ENCODE measurements at regions not wholly inside any gene's neighbourhood (a gene's known extent, or its start where the extent isn't known, plus 50 kb on each side); places are given as distances from the start of the nearest gene placed in this dataset.

- no peaks in the 10 kb centered on the region for H3K79me2 ChIP-seq (ENCODE audit: insufficient read depth, low read length)
- H3K4me1 ChIP-seq (ENCODE audit: insufficient read depth, low read length), result no peaks in the 10 kb centered on the region
- no peak overlapping the region for H2BK15ac ChIP-seq (ENCODE audit: low read depth, low read length)
- H3K9me3 ChIP-seq (ENCODE audit: control insufficient read depth, low read depth, low read length), result no peaks in the 10 kb centered on the region
- no peaks in the 10 kb centered on the region for H3K27me3 ChIP-seq (ENCODE audit: insufficient read depth, low read length)
- H3K79me1 ChIP-seq (ENCODE audit: insufficient read depth, low read depth, low read length, poor library complexity, severe bottlenecking), result no peaks in the 10 kb centered on the region
- no peak overlapping the region for H3K27ac Mint-ChIP-seq
- DNase-seq, result no peak
- no peak overlapping the region for H4K8ac ChIP-seq (replicated peaks; ENCODE audit: insufficient read length, low read depth, low read length)
- H2BK120ac ChIP-seq (ENCODE audit: low read depth, low read length, poor library complexity, severe bottlenecking), result no peak overlapping the region
- H3K4me1 Mint-ChIP-seq, result peaks cover 2 to 7% of the 10 kb centered on the region in 2 experiments; a peak in 1 of 4 replicates
- H3K9me3 Mint-ChIP-seq, result no peaks in the 10 kb centered on the region
- no peak overlapping the region for H3K14ac ChIP-seq (ENCODE audit: insufficient read depth, low read length)
- H3K9ac ChIP-seq (ENCODE audit: extremely low read depth, insufficient read length, low read length), result no peak overlapping the region
- H4K5ac ChIP-seq (ENCODE audit: insufficient read length, low read depth, low read length), result no peak overlapping the region
- H4K91ac ChIP-seq (ENCODE audit: insufficient read length, low read depth, low read length), result no peak overlapping the region
- H4K20me1 ChIP-seq (ENCODE audit: control insufficient read depth, insufficient read depth, insufficient read length), result no peaks in the 10 kb centered on the region
- no peak overlapping the region for H3T11ph ChIP-seq (ENCODE audit: low read length)
- H3K23me2 ChIP-seq (ENCODE audit: insufficient read length, low read depth, low read length, poor library complexity, severe bottlenecking), result no peaks in the 10 kb centered on the region
- no peak overlapping the region for H2BK20ac ChIP-seq (ENCODE audit: low read depth, low read length, poor library complexity, severe bottlenecking)
- H3K4me3 Mint-ChIP-seq, result no peak overlapping the region
- TF ChIP-seq CTCF (conservative IDR thresholded peaks at IDR 0.05), result no peak
- no peak overlapping the region for H3K18ac ChIP-seq (ENCODE audit: insufficient read length, low read depth, low read length)
- H2BK5ac ChIP-seq (ENCODE audit: insufficient read length, low read length), result no peak overlapping the region
- no peaks in the 10 kb centered on the region for H3K36me3 Mint-ChIP-seq (ENCODE audit: insufficient read depth in 1 of 3, low read depth in 3 of 3)
- H3K27ac ChIP-seq (ENCODE audit: insufficient read length, low read depth, low read length), result no peak overlapping the region
- no peak overlapping the region for H2BK12ac ChIP-seq (ENCODE audit: insufficient read length, low read depth, low read length)
- no peak overlapping the region for H3K23ac ChIP-seq (ENCODE audit: insufficient read length, low read depth, low read length)
- no peak overlapping the region for H3K4me2 ChIP-seq (ENCODE audit: insufficient read depth, insufficient read length, low read length)
- no peak overlapping the region for H3K56ac ChIP-seq (ENCODE audit: insufficient read length, low read depth, low read length)
- H3K27me3 Mint-ChIP-seq (ENCODE audit: low read depth), result peaks cover 3% of the 10 kb centered on the region; the same call in 1 of the 2 replicates
- H3K4ac ChIP-seq (ENCODE audit: low read depth, low read length), result no peak overlapping the region
- no CpG with 5 or more reads among the region's 8 CpGs for WGBS (ENCODE audit: extremely low coverage, insufficient read length, low lambda C conversion rate)
- H2AK5ac ChIP-seq (ENCODE audit: insufficient read length, low read length), result no peak overlapping the region
- no peak overlapping the region for H2AFZ ChIP-seq (ENCODE audit: low read length)
These were observed 577.5 kb downstream of the GLRX3 start for GRCh38 chr10:130713731-130714130.

Data from H9 (cell line).